HG03135 (cell line): ENCODE measurements at regions not wholly inside any gene's neighbourhood (a gene's known extent, or its start where the extent isn't known, plus 50 kb on each side); places are given as distances from the start of the nearest gene placed in this dataset.
"Not testable (repeated sequence)": the region's sequence is repeated elsewhere in the genome, so short reads cannot be mapped to it uniquely, and the experiment has no call there.

Source experiments
- ATAC-seq: cut with Tn5 transposase; IDR thresholded peaks from one replicate; pipeline ENCODE4 v1.9.1; 2021; ENCODE audit warnings: mild to moderate bottlenecking, moderate library complexity; ENCODE audit not compliant: unreplicated experiment

- no peak for ATAC-seq
These were observed 54.1 kb downstream of the FOXG1 start for GRCh38 chr14:28820677-28821076.

GRCh38 chr14:28821993-28822392 is 55.4 kb downstream of the FOXG1 start:
- no peak for ATAC-seq

DNA sequence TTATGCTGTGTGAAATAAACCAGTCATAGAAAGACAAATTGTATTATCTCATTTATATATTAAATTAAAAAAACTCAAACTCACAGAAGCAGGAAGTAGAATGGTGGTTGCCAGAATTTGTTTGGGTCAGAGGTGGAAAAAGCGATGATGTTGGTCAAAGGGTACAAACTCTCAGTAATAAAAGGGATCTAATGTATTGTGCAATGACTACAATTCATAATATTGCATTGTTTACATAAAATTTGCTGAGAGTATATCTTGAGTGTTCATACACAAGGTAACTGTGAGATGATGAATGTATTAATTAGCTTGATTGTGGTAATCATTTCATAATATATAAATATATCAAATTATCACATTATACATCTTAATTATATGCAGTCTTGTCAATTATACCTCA is 56.7 kb downstream of the FOXG1 start:
- ATAC-seq = no peak

GRCh38 chr14:28830115-28830534 is 63.5 kb downstream of the FOXG1 start:
- no peak for ATAC-seq

DNA sequence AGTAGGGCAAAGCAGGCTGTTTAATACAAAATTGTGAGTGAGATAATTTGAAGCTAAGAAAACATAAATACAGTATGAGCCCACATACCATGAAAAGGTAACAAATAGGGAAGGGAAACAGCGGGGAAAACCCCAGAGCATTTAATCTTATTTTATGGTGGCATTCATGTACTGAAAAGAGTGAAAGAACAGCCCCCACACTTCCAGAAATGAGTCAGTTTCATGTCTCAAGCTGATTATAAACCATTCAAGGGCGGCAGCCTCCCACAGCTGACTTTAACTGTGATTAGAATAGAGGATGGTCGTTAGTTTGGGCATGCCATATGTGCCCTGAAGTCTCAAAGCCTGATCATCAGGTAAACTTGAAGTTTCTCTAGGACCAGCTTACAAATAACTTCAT is 64.5 kb downstream of the FOXG1 start:
- peak; percentile 99 for ATAC-seq

DNA sequence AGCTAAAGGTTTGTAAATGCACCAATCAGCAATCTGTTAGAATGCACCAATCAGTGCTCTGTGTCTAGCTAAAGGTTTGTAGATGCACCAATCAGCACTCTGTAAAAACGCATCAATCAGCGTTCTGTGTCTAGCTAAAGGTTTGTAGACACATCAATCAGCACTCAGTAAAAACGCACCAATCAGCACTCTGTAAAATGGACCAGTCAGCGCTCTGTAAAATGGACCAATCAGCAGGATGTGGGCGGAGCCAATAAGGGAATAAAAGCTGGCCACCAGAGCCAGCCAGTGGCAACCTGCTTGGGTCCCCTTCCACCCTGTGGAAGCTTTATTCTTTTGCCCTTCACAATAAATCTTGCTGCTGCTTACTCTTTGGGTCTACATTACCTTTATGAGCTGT is 76.0 kb downstream of the FOXG1 start:
- ATAC-seq = not testable (repeated sequence)

GRCh38 chr14:28867571-28867970 is 101.0 kb downstream of the FOXG1 start:
- no peak for ATAC-seq

DNA sequence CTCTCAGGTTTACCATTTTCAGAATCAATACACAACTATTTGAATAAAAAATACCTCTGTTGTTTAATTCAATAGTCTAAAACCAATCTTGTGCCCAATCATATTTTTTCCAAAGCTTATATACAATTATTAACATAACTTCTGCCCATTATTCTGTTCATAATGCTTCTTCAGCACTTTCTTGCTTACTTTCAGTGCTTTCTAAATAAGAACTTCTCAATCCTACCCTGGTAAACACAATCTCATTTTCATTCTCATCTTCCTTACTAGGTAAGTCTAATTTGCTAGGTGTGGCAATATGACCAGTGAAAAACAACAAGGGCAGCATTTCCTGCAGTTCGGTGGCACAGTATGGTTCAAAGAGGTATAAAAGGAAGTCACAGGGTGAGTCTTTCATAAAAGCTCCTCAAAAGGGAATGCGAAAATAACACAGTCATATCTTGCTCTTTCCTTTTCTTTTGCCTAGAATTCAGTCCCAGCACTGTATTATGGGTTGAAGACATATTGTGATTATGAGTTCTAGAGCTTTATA is 103.5 kb downstream of the FOXG1 start:
- ATAC-seq = no peak

DNA sequence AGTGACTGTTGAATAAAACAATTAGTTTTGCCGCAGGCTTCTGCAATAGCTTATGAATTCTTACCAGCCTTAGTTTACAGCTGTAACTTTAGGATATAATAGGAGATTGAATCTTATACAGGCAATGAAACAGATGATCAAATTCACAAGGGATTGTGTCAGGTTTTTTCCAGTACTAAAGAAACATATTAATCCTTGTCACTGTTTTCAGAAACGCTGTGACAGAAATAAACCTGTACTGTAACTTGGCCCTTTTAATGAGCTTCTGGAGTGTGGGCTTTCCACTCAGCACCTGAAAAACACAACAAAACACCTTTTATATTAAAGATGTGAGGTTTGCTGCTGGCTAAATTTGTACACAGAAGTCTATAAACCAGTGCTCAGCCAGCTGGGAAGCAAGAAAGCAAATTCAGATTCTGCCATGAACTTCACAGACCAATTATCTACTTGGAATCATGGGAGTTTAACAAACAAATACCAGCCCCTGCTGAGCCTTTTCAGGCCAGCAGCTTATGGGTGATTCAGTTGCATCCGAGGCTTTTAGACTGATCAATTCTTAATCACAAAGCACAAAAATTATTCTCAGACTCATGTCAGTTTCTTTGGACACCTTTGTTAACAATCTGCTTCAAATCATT is 109.5 kb downstream of the FOXG1 start:
- no peak for ATAC-seq

- no peak for ATAC-seq
These were observed 110.0 kb downstream of the FOXG1 start for GRCh38 chr14:28876572-28876945.

DNA sequence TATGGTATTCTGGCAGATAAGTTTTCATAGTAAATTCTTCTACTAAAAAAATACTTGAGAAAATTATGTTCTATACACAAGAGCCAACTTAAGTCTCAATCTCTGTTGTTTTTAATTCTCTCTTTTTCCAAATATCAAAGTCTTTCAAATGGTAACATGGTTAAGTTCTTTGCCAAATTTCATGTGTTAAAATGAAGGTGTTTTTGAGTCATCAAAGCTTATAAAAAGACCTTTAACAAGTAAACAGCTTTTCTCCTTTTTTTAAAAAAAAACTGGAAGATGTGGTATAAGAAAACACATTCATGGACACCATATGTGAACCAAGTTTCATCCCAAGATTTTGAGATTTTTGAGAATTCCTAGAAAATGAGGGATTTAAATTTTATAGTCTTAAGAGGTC is 111.3 kb downstream of the FOXG1 start:
- no peak for ATAC-seq

GRCh38 chr14:28879573-28879996 is 113.0 kb downstream of the FOXG1 start:
- ATAC-seq = no peak

DNA sequence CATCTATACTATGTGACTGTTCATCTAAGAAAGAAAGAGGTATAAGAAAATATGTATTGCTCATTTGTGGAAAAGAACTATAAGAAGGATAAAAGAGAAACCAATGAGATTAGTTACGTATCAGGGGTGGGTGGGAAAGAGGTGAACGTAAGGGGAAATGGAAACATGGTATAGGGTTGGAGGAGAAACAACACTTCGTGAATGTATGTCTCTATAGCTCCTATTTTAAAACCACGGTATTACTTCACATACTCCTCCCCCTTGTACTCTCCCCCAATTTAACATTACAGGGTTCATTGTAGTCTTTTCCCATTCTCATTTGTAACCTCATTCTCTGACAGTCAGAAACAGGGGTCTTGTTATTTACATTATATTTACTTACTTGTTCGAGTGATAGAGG is 120.4 kb downstream of the FOXG1 start:
- no peak for ATAC-seq

DNA sequence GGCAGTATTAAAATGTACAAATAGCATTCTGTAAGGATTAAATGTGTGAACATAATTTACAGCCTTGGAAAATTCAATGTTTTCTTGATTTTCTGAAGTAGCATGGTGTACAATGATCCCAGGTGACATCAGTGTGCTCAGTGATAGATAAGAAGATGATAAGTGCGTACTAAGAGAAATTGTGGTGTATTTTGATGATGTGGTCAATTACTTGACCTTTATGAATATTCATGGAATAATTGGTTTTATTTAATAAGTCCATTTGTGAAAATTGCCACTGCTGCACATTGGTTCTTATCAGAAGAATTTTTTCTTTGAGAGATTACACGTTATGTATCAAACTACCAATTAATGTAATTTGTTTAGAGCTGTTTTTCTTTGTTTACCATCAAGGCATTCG is 128.8 kb downstream of the FOXG1 start:
- ATAC-seq = no peak

GRCh38 chr14:28896337-28896736 is 129.8 kb downstream of the FOXG1 start:
- no peak for ATAC-seq

GRCh38 chr14:28901631-28902030 is 135.0 kb downstream of the FOXG1 start:
- no peak for ATAC-seq

GRCh38 chr14:28902930-28903329 is 136.3 kb downstream of the FOXG1 start:
- ATAC-seq = no peak

DNA sequence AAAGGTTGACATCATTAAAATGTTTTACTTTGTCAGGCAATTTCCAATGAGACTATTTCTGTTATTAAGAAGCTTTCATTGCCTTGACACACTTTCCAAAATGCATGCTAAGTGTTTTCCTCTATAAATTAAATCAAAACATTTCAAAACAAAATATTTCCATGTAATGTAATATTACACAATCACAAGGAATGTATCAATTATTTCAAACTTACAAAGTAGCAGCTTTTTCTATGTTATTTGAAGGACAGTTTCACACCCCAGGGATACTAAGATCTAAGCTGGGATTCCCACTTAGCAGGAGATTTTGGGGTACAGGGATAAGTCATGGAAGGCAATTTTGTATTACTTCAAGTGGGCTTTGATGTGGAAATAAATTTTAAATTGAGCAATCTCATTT is 144.9 kb downstream of the FOXG1 start:
- ATAC-seq = no peak

DNA sequence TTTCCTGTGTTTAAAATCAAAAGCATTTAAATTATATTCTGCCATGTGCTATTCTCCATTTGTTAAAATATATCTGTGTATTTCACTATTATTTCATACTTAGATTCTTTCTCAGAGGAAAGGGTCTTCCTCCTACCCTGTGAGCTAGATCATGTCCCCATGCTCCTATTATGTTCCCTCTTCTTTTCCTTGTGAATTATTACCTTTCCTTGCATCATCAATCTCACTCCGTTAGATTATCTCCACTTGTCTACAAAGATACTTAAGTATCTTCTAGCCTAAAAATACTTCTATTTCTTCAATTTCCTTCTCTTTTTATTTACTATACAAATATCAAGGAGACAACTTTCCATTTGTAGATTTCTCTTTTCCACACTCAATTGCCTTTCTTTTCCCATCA is 146.5 kb downstream of the FOXG1 start:
- ATAC-seq = no peak

DNA sequence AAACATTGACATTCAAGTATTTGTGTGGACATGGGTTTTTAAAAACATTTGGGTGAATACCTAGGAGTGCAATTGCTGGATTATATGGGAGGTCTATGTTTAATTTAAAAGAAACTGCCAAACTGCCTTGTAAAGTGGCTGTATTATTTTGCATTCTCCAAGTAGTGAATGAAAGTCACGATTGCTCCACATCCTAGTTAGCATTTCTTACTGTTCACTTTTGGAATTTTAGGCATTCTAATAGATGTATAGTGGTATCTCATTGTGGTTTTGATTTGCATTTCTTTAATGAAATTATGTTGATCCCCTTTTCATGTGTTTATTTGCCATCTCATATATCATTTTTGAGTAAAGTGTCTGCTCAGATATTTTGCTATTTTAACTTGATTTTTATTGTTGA is 159.5 kb downstream of the FOXG1 start:
- ATAC-seq = no peak

DNA sequence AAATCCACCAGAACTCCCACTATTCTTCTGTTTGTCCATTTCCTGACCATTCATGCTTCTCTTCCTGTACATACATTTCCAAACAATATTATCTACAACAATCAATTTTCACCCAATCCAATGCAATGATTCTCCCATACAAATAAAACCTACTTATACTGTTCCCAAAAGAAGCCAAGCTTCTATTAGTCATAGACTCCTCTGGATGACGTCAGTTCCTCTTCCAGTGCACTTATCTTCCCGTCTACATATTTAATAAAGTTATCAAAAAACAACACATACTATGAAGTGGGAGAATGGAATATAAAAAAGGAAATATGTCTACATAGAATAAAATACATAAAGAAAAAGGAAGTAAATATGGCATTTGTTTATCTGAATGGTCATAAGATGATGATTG is 165.4 kb downstream of the FOXG1 start:
- ATAC-seq = no peak

DNA sequence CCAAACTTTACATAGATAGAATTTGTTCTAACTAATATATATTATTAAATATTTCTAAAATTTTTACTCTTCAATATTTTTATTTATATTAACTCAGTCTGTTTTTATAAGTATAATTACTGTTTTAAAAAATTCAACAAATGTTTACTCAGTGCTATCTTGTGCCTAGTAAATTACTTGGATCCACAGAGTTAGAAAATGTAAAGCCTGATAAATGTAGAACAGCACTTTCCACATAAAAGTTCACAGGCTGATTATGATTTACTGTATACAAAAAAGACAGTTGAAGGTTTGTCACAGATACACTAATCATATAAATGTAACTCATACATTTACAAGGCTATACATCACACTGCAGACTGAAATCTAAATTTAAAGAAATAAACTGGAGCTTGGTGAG is 170.0 kb downstream of the FOXG1 start:
- ATAC-seq = no peak

DNA sequence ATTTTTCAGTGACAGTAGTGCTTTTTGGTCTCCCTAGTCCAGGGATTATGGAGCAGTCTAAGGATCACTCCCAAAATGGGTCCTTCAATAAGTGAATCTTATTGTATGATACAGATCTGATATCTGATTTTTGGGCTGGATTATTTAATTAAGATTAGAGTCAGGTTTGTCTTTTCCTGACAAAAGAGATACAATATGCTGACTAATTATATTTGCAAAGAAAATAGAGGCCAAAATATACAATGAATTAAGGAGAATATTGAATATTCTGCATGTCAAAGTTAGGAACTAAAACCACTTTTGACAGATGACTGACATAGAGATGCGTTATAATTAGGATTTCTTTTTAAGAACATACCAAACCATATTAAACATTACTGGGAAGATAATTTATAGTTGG is 175.2 kb downstream of the FOXG1 start:
- ATAC-seq = no peak
